HG03469 (cell line): ENCODE measurements at regions not wholly inside any gene's neighbourhood (a gene's known extent, or its start where the extent isn't known, plus 50 kb on each side); places are given as distances from the start of the nearest gene placed in this dataset.
"Not testable (repeated sequence)": the region's sequence is repeated elsewhere in the genome, so short reads cannot be mapped to it uniquely, and the experiment has no call there.

Experiments used
- ATAC-seq: cut with Tn5 transposase; IDR thresholded peaks from one replicate; pipeline ENCODE4 v1.9.1; 2021; ENCODE audit warnings: mild to moderate bottlenecking, moderate library complexity, moderate number of reproducible peaks; ENCODE audit not compliant: unreplicated experiment

- ATAC-seq: no peak
These were observed 70.0 kb upstream of the SMIM30 start for GRCh38 chr7:113188396-113188795.

- ATAC-seq: no peak
These were observed 61.0 kb upstream of the SMIM30 start for GRCh38 chr7:113179313-113179712.

GRCh38 chr7:113176836-113177235 lies 58.5 kb upstream of the SMIM30 start:
- ATAC-seq: no peak

- ATAC-seq: not testable (repeated sequence)
These were observed 57.8 kb upstream of the SMIM30 start for GRCh38 chr7:113176180-113176579.

- ATAC-seq: no peak
These were observed 57.3 kb upstream of the SMIM30 start for GRCh38 chr7:113175525-113176104.

- no peak for ATAC-seq
These were observed 54.4 kb upstream of the SMIM30 start for GRCh38 chr7:113172726-113173125.

GRCh38 chr7:113170591-113170990 lies 52.2 kb upstream of the SMIM30 start:
- no peak for ATAC-seq
